DND-41 (cell line): ENCODE measurements at regions not wholly inside any gene's neighbourhood (a gene's known extent, or its start where the extent isn't known, plus 50 kb on each side); places are given as distances from the start of the nearest gene placed in this dataset.

ENCODE experiments used
- ATAC-seq: fragments of 200-7000 bp; cut with Tn5 transposase; 3 replicates; pipeline ENCODE4 v1.9.1; 2021; ENCODE audit warnings: low read depth; ENCODE audit not compliant: insufficient read depth
- DNase-seq: peaks from one replicate; pipeline ENCODE4 v3.0.0-alpha.2; 2020
- H2AFZ ChIP-seq: 2 replicates; pipeline ENCODE4 v1.6.0; 2012; ENCODE audit warnings: low read depth, low read length
- H3K27ac ChIP-seq: 2 replicates; pipeline ENCODE4 v1.5.1; 2012; ENCODE audit warnings: low read length, inconsistent platforms
- H3K27me3 ChIP-seq: fragments of 200-600 bp; sonication (generic); 2 replicates; pipeline ENCODE4 v1.6.0; 2012; ENCODE audit warnings: low read length, mild to moderate bottlenecking, inconsistent platforms; ENCODE audit not compliant: insufficient read depth, poor library complexity
- H3K36me3 ChIP-seq: 2 replicates; pipeline ENCODE4 v1.5.1; 2012; ENCODE audit warnings: low read length, inconsistent platforms; ENCODE audit not compliant: insufficient read depth
- H3K4me1 ChIP-seq: 2 replicates; pipeline ENCODE4 v1.5.1; 2012; ENCODE audit warnings: mild to moderate bottlenecking, low read length; ENCODE audit not compliant: insufficient read depth
- H3K4me2 ChIP-seq: 2 replicates; pipeline ENCODE4 v1.6.0; 2012; ENCODE audit warnings: mild to moderate bottlenecking, moderate library complexity, low read length, inconsistent platforms; ENCODE audit not compliant: insufficient read depth
- H3K4me3 ChIP-seq, 2 experiments: fragments of 200-600 bp in 1 of 2; shearing (Covaris generic) in 1 of 2; 2 replicates each; pipeline ENCODE4 v1.5.1; 2012 to 2016; ENCODE audit warnings: inconsistent platforms in 2 of 2, low read length in 2 of 2, mild to moderate bottlenecking in 2 of 2, low read depth in 1 of 2, moderate library complexity in 1 of 2
- H3K79me2 ChIP-seq: 2 replicates; pipeline ENCODE4 v1.6.0; 2012; ENCODE audit warnings: low read length, inconsistent platforms; ENCODE audit not compliant: insufficient read depth
- H3K9ac ChIP-seq: 2 replicates; pipeline ENCODE4 v1.6.0; 2012; ENCODE audit warnings: low read depth, mild to moderate bottlenecking, inconsistent platforms, low read length, moderate library complexity
- H3K9me3 ChIP-seq: 2 replicates; pipeline ENCODE4 v1.5.1; 2012; ENCODE audit warnings: low read length, moderate library complexity, mild to moderate bottlenecking, inconsistent platforms; ENCODE audit not compliant: insufficient read depth, severe bottlenecking
- H4K20me1 ChIP-seq: 2 replicates; pipeline ENCODE4 v1.6.0; 2012; ENCODE audit warnings: low read length; ENCODE audit not compliant: insufficient read depth
- EZH2 ChIP-seq: IDR thresholded peaks from 3 replicates; pipeline ENCODE4 v1.6.1; 2012; ENCODE audit warnings: borderline replicate concordance, low read depth, mild to moderate bottlenecking, moderate library complexity, low read length, inconsistent platforms; ENCODE audit not compliant: severe bottlenecking
- TF ChIP-seq, protein P1 (sequence below): IDR thresholded peaks from 2 replicates; pipeline ENCODE4 v1.5.1; 2012; ENCODE audit warnings: borderline replicate concordance, low read length, moderate library complexity, mild to moderate bottlenecking; ENCODE audit not compliant: poor library complexity, severe bottlenecking; ENCODE audit errors: extremely low read depth

DNA sequence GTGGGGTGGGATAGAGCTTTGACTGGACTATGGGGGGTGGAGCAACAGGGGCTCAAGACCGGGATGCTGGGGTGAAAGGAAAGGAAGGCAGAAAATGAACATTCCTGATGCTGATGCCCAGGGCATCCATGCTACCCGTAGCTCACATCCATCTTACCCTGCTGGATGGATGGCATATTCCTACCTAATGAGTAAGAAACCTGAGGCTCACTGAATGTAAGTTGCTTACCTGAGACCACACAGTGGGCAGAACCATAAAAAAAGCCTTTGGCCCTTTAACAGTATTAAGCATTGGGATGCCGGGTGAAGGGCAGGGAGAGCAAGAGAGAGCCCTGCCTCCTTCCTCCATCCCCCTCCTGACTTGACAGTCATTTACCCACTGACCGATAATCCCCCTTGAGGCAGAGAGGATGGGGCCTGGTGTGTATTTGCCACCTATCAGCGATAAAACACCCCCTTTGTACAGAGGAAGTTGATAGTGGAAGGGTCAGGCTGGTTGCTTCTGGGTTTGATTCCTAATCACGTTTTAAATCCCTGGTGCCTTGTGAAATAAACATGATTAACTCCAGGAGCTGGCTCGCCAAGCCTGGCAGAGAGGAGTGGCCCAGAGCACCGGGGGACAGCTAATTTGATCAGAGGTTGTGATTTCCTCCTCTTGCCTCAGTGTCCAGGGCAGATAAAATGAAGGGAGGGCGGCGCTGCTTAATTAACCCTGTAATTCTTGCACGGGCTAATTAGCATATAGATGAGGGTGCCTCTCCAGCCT is 105.9 kb upstream of the HS6ST1 start:
- H4K20me1 ChIP-seq, result no peaks in the 10 kb centered on the region

DNA sequence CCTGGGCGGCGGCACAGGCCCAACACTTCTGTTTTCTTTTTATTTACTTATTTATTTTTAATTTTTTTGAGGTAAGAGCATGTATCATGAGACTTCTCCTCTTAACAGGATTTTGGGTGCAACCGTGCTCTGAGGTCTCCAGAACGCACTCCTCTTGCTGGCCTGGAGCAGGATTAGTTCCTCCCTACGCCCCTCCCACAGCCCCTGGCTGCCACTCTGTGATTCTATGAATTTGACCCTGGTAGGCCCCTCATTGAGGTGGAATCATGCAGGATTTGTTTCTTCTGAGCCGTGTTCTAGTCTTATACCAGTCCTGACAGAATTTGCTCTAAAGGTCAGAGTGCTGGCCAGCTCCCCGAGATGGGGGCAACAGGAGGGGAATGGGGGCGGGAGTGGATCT is 106.5 kb upstream of the HS6ST1 start:
- Histone ChIP-seq H3K27me3 (no peaks in the 10 kb centered on the region), H3K4me1 (peaks cover 26% of the 10 kb centered on the region), H3K27ac (no peak overlapping the region), H3K9me3 (peaks cover 3% of the 10 kb centered on the region), H3K36me3 (no peaks in the 10 kb centered on the region), H3K9ac (no peak overlapping the region), H2AFZ (no peak overlapping the region), H3K79me2 (no peaks in the 10 kb centered on the region), H3K4me3 (no peak overlapping the region), H3K4me2 (no peak overlapping the region), H4K20me1 (no peaks in the 10 kb centered on the region)
- DNase-seq (no peak), ATAC-seq (no peak)
- no peak for TF ChIP-seq EZH2
- TF ChIP-seq, protein P1, sequence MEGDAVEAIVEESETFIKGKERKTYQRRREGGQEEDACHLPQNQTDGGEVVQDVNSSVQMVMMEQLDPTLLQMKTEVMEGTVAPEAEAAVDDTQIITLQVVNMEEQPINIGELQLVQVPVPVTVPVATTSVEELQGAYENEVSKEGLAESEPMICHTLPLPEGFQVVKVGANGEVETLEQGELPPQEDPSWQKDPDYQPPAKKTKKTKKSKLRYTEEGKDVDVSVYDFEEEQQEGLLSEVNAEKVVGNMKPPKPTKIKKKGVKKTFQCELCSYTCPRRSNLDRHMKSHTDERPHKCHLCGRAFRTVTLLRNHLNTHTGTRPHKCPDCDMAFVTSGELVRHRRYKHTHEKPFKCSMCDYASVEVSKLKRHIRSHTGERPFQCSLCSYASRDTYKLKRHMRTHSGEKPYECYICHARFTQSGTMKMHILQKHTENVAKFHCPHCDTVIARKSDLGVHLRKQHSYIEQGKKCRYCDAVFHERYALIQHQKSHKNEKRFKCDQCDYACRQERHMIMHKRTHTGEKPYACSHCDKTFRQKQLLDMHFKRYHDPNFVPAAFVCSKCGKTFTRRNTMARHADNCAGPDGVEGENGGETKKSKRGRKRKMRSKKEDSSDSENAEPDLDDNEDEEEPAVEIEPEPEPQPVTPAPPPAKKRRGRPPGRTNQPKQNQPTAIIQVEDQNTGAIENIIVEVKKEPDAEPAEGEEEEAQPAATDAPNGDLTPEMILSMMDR, result no peak

More for the DNA sequence above, 105.9 kb upstream of the HS6ST1 start:
- DNase-seq, result no peak
- no peak overlapping the region for H3K9ac ChIP-seq
- no peak overlapping the region for H2AFZ ChIP-seq
- no peak overlapping the region for H3K27ac ChIP-seq
- H3K36me3 ChIP-seq, result no peaks in the 10 kb centered on the region
- H3K27me3 ChIP-seq, result no peaks in the 10 kb centered on the region
- H3K4me1 ChIP-seq, result peaks cover 28% of the 10 kb centered on the region
- no peak for ATAC-seq
- peaks cover 3% of the 10 kb centered on the region for H3K9me3 ChIP-seq
- H3K79me2 ChIP-seq, result no peaks in the 10 kb centered on the region
- TF ChIP-seq, protein P1, result no peak
- no peak for TF ChIP-seq EZH2
- H3K4me3 ChIP-seq, result no peak overlapping the region
- no peak overlapping the region for H3K4me2 ChIP-seq

DNA sequence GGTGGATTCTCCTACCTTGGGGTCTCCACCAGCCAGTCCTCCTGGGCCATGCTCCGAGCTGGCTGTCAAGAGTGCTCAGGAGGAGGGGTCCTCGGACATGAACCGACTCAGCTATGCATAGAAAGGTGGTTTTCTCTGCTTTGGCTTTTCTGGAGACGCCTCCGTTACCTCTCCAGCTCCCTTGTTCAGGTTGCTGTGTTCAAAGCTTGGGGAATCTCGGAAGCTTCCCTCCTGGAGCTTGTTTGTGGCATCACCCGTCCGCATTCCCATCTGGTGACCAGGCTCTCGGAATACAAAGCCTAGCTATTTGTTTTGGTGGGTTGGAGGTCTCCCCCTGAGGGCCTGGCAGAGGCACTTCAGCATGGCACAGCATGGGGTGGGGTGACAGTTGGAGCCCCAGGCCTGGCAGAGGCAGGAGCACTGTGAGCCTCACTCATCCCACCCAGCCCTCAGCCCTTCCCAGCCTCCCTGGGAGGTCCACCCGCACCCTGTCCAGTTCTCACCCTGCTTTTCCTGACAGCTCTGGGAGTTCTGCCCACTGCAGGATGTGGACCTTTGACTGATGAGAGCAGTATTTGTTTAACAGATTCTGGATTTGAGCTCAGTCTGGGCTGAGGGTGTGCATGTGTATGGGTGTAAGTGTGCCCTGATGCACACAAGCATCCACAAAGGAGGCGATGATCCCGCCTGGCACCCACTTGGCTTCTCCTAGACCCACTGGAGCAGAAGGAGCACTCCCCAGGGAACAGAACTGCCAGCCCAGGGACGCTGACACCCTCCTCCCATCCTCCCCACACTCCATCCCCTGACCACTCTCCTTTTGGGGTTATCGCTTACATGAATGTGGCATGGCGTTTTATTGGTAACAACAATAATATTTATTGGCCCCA is 107.3 kb upstream of the HS6ST1 start:
- no peak overlapping the region for H3K4me3 ChIP-seq
- H3K9me3 ChIP-seq, result peaks cover 3% of the 10 kb centered on the region
- peaks cover 26% of the 10 kb centered on the region for H3K4me1 ChIP-seq
- no peaks in the 10 kb centered on the region for H3K36me3 ChIP-seq
- H3K79me2 ChIP-seq, result no peaks in the 10 kb centered on the region
- no peaks in the 10 kb centered on the region for H4K20me1 ChIP-seq
- H2AFZ ChIP-seq, result no peak overlapping the region
- no peak for ATAC-seq
- no peaks in the 10 kb centered on the region for H3K27me3 ChIP-seq
- TF ChIP-seq, protein P1, result no peak
- no peak for TF ChIP-seq EZH2
- H3K27ac ChIP-seq, result no peak overlapping the region
- no peak overlapping the region for H3K9ac ChIP-seq
- H3K4me2 ChIP-seq, result no peak overlapping the region
- no peak for DNase-seq
